OCI-LY7 (cell line): ENCODE measurements at regions not wholly inside any gene's neighbourhood (a gene's known extent, or its start where the extent isn't known, plus 50 kb on each side); places are given as distances from the start of the nearest gene placed in this dataset.

ENCODE experiments used
- CTCF ChIP-seq: fragments of 200-600 bp; sonication (generic); conservative IDR thresholded peaks from 2 replicates; pipeline ENCODE4 v1.5.1; 2014; ENCODE audit warnings: mild to moderate bottlenecking, antibody characterized with exemption, low read length, moderate library complexity, mixed read lengths
- EZH2phosphoT487 ChIP-seq: fragments of 200-600 bp; sonication (generic); IDR thresholded peaks from 2 replicates; pipeline ENCODE4 v1.6.1; 2018; ENCODE audit warnings: low read depth, borderline replicate concordance, mild to moderate bottlenecking, mixed run types, antibody characterized with exemption, low read length, moderate library complexity, mixed read lengths

GRCh38 chr20:40046703-40047102 is 642.3 kb downstream of the MAFB start:
- TF ChIP-seq CTCF, result no peak
- no peak for TF ChIP-seq EZH2phosphoT487
